ENCODE measurements at regions not wholly inside any gene's neighbourhood (a gene's known extent, or its start where the extent isn't known, plus 50 kb on each side); places are given as distances from the start of the nearest gene placed in this dataset.

DNA sequence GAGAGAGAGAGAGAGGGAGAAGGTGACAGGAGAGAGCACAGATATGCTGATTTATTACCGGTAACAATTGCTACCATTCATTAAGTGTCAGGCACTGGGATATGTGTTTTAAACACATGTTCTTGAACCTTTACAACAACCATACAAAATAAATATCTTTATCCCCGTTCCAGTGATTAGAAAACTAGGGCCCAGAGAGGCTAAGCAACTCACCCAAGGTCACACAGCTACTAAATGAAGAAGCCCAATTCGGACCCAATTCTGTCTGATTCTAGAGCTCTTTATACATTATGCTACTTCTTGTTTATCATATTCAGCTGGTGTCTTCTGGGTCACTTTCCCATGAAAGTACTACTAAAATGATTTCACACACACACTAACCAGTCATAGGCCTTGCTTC is 154.0 kb upstream of the RAG2 start:
- Histone ChIP-seq H3K4me3 (no peak overlapping the region), H3K36me3 (ENCODE audit: insufficient read depth in 1 of 2, low read depth in 1 of 2) (no peaks in the 10 kb centered on the region), H3K27ac (no peak overlapping the region), H3K9me3 (no peaks in the 10 kb centered on the region), H3K27me3 (ENCODE audit: insufficient read depth in 3 of 3, low read length in 2 of 3) (no peaks in the 10 kb centered on the region), H3K4me1 (no peaks in the 10 kb centered on the region)
- no peak for DNase-seq
- ATAC-seq, result no peak
- WGBS, 3 donors, result 68 to 77% (median 69%) methylated on average over 3 of the region's 3 CpGs
- TF ChIP-seq, protein P1, sequence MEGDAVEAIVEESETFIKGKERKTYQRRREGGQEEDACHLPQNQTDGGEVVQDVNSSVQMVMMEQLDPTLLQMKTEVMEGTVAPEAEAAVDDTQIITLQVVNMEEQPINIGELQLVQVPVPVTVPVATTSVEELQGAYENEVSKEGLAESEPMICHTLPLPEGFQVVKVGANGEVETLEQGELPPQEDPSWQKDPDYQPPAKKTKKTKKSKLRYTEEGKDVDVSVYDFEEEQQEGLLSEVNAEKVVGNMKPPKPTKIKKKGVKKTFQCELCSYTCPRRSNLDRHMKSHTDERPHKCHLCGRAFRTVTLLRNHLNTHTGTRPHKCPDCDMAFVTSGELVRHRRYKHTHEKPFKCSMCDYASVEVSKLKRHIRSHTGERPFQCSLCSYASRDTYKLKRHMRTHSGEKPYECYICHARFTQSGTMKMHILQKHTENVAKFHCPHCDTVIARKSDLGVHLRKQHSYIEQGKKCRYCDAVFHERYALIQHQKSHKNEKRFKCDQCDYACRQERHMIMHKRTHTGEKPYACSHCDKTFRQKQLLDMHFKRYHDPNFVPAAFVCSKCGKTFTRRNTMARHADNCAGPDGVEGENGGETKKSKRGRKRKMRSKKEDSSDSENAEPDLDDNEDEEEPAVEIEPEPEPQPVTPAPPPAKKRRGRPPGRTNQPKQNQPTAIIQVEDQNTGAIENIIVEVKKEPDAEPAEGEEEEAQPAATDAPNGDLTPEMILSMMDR (IDR thresholded peaks at IDR 0.05), result no peak
- intact Hi-C loops (cut with DNase I), result no loop called here

DNA sequence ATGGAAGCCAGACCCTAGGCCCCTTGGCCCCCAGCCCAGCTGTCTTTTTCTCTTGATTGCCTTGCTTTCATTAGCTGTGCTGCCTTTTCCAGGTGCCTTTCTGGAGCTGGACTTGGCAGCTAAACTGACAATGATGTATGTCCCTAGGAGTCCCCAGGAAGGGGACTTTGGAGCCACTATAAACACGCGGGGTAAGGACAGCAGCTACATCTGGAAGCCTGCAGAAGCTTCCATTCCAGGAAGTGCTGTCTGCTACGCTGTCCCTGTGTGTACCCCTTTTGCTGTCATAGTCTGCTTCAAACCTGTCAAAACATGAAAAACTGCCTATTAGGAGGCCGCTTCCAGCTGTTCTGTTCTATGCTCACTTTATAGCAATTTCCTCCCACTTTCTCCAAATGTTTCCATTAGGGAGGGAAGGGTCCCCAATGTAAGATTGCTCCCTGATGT is 153.3 kb upstream of the RAG2 start:
- intact Hi-C loops (cut with DNase I), result no loop called here
- Histone ChIP-seq H3K36me3 (ENCODE audit: insufficient read depth in 1 of 2, low read depth in 1 of 2) (no peaks in the 10 kb centered on the region), H3K27me3 (ENCODE audit: insufficient read depth in 3 of 3, low read length in 2 of 3) (no peaks in the 10 kb centered on the region), H3K27ac (no peak overlapping the region), H3K9me3 (no peaks in the 10 kb centered on the region), H3K4me3 (no peak overlapping the region), H3K4me1 (no peaks in the 10 kb centered on the region)
- TF ChIP-seq, protein P1 (IDR thresholded peaks at IDR 0.05), result no peak
- ATAC-seq (no peak), DNase-seq (no peak)
- 37 to 43% (median 38%) methylated on average over 4 of the region's 4 CpGs for WGBS, 3 donors

DNA sequence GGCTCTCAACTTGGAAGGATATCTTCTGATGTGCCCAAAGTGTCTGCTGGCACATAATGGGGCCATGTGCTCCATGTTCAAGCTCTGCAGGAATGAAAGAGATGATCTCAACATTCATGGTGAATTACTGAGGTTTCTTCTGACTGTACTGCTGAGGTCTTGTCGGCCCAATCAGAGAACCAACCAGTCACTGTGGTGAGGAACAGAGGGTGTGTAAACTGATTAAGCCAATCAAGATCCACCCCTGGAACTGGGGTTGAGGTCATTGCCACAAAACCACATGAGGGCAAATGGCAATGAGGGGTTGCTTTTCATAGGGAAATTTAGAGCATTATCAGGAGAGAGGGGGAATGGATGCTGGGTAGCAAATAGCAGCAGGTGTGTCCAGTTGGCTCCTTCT is 152.3 kb upstream of the RAG2 start:
- intact Hi-C loops (cut with DNase I), result no loop called here
- DNase-seq (no peak), ATAC-seq (no peak)
- Histone ChIP-seq H3K4me3 (no peak overlapping the region), H3K9me3 (no peaks in the 10 kb centered on the region), H3K27me3 (ENCODE audit: insufficient read depth in 3 of 3, low read length in 2 of 3) (no peaks in the 10 kb centered on the region), H3K27ac (no peak overlapping the region), H3K36me3 (ENCODE audit: insufficient read depth in 1 of 2, low read depth in 1 of 2) (no peaks in the 10 kb centered on the region), H3K4me1 (no peaks in the 10 kb centered on the region)
- WGBS, 3 donors, result 19 to 44% (median 22%) methylated on average over 1 of the region's 1 CpG
- TF ChIP-seq, protein P1 (IDR thresholded peaks at IDR 0.05), result no peak

DNA sequence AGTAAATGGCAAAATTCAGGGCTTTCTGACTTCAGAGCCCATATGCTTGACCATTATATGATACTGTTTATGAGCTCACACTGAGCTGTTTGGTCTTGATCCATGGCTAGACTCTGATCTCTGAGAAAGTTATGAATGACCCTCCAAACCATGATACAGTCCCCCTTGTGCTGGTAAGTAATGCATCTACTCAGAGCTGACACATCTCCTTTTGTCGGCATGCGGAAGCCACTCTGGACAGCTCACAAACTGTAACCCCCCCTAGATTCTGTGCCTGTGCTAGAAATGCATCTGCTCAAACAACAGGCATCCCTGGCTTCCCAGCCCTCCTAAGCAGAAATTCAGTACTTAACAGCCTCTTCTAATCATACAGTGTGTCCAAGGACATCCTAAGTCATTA is 150.8 kb upstream of the RAG2 start:
- WGBS, 3 donors, result 54 to 63% (median 58%) methylated on average over 2 of the region's 2 CpGs
- no peak for ATAC-seq
- no peak for DNase-seq
- Histone ChIP-seq H3K36me3 (ENCODE audit: insufficient read depth in 1 of 2, low read depth in 1 of 2) (no peaks in the 10 kb centered on the region), H3K27me3 (ENCODE audit: insufficient read depth in 3 of 3, low read length in 2 of 3) (no peaks in the 10 kb centered on the region), H3K27ac (no peak overlapping the region), H3K4me1 (no peaks in the 10 kb centered on the region), H3K9me3 (no peaks in the 10 kb centered on the region), H3K4me3 (no peak overlapping the region)
- intact Hi-C loops (cut with DNase I), result loop anchor here (5.0 kb wide), 1 partner anchor 187 kb away; no protein-coding TSS in a partner anchor
- TF ChIP-seq, protein P1 (IDR thresholded peaks at IDR 0.05), result no peak

Data from psoas muscle (tissue), 7 donors.